NCI-H2107 treated with DMSO at 0.1 percent for 48 hours (cell line): ENCODE measurements at regions not wholly inside any gene's neighbourhood (a gene's known extent, or its start where the extent isn't known, plus 50 kb on each side); places are given as distances from the start of the nearest gene placed in this dataset.

Experiments
- DNase-seq: peaks from one replicate; lab custom pipeline; 2025; ENCODE audit not compliant: unreplicated experiment; lab: John Stamatoyannopoulos, UW

- DNase-seq, result no peak
Measured at GRCh38 chr22:49274754-49275380, 552.8 kb downstream of the BRD1 start.

GRCh38 chr22:49272546-49273125 is 555.0 kb downstream of the BRD1 start:
- no peak for DNase-seq

GRCh38 chr22:49271831-49272230 is 555.8 kb downstream of the BRD1 start:
- no peak for DNase-seq

GRCh38 chr22:49271369-49271727 is 556.3 kb downstream of the BRD1 start:
- no peak for DNase-seq

- DNase-seq, result no peak
Measured at GRCh38 chr22:49270595-49271368, 556.9 kb downstream of the BRD1 start.

DNA sequence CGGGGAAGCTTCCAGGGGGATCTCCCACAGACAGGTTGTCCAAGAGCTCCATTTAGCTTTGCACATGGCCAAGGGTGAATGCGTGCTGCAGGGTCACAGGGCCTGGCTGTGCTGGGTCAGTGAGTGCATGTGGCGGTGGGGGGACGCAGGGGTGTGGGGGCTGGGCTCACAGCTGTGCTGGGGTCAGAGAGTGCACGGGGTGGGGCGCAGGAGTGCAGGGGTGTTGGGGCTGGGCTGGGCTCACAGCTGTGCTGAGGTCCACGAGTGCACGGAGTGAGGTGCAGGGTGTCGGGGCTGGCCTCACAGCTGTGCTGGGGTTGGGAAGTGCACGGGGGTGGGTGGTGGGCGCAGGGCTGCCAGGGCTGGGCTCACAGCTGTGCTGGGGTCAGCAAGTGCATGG is 557.7 kb downstream of the BRD1 start:
- no peak for DNase-seq

- DNase-seq, result no peak
Measured at GRCh38 chr22:49269371-49269770, 558.3 kb downstream of the BRD1 start.

DNA sequence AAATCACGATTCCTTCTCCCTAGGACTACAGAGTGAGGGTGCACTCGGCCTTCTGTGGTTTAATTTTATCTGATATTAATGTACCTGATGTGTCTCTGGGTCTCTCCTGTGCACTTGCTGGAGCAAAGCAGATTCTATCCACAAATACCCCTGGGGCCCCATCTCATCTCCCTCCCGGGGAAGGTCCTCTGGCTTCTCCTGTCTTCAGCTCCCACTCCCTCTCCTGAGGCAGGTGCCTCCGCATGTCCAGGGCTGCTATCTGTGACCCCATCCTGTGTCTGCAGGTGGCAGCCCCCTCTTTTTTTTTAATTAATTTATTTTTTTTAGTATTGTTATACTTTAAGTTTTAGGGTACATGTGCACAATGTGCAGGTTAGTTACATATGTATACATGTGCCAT is 558.7 kb downstream of the BRD1 start:
- DNase-seq, result no peak

- DNase-seq, result no peak
Measured at GRCh38 chr22:49267996-49268395, 559.7 kb downstream of the BRD1 start.

DNA sequence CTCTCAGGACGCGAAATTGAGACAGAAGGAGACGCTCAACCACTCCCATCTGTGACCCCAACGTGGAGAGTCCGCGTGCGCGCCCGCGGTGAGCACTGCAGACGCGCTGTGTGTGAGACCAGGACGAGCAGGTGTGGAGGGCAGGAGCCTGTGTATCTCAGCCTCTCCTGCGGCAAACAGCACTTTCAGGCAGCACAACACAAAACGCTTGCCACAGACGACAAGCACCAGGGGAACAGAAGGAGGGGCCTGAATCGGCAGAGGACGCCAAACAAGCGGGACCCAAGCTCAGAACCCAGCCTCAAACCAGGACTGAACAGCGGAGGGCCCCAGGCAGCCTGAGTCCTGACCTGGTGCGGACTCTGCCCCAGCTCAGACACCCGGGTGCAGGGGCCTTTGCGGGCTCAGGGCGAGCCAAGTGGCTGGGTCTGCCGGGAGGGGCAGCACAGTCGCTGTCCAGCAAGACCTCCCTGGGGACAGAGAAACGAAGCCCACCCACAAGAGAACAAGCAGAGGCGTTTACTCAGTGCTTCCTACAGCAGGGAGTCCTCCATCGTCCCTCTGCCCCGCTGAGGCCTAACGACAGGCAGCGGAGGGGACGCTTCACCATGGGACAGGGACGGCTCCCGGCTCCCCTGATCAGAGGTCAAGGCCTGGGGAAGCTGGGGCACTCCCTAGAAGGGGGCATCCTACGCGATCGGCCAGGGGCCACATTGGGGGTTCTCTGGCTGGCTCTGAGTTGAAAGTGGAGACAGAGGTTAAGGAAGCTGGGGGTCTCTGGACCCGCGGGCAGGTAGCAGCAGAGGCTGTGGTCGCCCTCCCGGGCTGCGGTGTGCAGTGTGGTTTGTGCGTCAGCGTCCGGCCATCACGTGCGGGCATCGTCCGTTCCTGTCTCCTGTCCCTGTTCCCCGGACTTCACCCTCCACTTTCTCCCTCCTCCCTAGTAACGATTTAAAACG is 560.8 kb downstream of the BRD1 start:
- DNase-seq, result no peak

DNA sequence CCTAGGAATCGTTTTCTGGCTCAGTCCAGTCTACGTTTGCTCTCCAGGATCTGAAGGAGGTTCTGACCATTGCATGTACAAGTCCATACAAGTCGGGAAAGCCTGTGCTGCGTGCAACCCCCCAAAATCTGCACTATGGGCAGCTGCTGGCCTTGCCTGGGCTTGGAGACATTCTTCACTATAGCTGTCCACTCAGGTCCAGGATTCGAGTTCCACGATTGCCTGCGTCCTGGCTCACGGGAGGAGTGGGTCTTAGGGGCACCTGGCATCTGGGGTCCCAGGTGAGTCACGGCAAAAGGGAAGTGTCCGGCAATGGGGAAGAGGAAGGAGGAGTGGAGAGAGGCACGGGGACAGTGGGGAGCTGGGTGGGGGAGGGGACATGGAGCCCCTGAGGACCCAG is 563.0 kb downstream of the BRD1 start:
- no peak for DNase-seq

DNA sequence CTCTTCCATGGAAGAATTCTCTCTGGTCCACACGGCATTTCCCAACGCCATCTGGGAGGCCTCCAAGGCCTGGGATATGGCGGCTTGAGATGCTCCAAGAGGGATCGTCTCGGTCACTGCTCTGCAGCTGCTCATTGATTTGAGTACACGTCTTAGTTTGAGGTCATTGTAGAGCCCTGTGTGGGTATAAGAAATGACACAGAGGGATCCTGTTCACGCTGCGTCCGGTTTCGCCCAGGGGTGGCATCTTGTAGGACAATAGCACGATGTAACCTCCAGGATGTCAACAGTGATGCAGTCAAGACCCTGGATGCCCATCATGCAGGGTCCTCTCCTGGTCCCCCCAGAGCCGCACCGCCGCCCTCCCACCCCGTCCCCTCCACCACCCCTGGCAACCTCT is 564.6 kb downstream of the BRD1 start:
- DNase-seq, result no peak

DNA sequence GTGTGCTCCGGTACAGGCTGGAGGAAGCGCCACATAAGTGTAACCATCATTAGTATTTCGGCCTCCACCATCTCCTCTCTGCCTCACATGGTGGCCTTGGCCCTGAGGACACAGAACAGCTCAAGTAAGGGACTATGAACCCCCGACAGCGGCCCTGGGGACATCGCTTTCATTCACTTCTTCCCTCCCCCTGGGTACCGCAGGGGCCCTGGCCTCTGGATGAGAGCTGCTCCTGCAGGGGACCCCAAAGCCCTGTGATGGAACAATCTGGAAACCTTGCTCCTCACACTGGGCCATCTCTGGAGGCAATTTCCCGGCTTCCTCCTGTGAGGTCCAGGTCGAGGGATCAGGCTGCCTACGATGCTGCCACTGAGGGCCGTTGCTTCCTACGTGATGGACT is 565.5 kb downstream of the BRD1 start:
- no peak for DNase-seq

DNA sequence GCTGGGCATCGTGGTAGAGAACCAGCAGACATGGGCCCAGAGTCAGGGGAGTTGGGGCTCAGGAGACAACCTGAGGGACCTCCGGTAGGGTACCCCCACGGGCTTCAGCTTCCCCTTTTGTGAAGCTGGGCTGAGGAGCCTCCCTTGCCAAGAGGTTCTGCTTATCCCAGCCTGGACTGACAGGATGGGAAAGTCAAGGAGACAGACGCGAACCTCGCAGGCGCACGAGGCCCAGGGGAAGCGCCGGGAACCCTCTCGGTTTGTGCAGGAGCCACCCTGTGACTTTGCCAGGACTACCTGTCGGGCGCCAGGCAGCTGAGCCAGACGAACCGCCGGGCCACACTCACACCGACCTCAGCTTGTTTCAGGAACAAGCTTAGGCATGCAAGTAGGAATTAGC is 566.1 kb downstream of the BRD1 start:
- no peak for DNase-seq

GRCh38 chr22:49260681-49261580 is 566.7 kb downstream of the BRD1 start:
- DNase-seq, result no peak

DNA sequence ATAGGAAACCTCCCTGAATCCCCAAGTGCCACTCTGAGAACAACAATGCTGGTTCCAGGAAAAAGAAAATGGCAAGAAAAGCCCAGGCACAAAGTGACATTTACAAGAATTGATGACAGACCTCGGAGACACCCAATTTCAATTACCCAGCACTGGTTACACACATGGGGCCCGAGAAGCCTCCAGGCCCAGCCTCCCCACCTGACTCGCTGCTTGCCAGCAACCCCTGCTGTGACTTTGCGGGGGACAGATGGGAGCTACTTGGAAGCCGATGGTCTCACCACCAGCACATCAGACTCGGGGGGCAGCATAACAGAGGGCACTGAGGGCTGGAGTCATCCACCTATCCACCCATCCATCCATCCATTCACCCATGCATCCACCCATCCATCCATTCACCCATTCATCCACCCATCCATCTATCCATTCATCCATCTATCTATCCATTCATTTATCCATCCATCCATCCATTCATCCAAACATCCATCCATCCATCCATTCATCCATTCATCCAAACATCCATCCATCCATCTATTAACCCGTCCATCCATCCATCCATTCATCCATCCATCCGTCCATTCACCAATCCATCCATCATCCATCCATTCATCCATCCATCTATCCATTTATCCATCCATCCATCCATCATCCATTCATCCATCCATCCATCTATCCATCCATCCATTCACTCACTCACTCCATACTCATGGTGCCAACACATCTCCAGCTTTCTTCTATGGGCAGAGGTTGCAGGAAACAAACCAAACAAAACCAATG is 567.6 kb downstream of the BRD1 start:
- DNase-seq, result no peak

DNA sequence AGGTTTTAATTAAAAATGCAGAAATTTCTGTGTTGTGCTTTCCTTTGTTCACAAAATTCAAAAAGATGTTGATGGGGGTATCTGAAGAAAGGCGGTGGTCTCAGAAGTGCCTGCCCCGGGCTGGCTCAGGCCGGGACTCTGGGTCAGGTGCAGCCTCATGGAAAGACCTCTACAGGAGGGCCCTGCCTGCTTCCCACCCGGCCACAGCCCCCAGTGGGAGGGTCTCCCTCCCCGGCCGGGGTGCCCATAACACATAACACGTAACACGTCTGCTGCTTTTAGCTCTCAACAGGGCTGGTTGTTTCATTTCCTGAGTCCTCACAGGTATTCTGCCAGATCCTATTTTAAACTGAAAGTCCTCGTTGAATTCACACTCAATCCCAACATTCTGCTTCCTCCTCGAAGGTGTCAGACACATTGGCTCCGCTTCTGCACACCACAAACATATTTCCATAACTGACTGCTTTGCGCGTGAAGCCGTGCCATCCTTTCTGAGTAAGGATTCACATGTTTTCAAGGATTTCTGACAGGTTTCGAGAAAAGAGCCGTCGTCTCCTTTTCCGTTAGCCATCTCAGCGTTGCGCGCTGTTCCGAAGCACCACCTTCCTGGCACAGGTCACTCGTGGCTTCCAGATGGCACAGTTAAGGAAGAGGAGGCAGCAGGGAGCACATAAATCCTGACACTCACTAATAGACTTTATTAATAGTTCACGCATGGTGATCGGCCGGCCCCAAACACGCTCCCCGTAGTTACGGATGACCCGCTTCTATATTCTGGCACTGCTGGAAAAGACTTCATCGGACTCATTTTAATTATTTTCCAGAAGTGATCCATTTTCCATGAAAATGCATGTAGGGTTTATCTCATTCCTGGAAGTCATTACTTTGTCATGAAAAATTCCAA is 569.3 kb downstream of the BRD1 start:
- no peak for DNase-seq

GRCh38 chr22:49257551-49257961 is 570.1 kb downstream of the BRD1 start:
- DNase-seq, result no peak
